ENCODE measurements at regions not wholly inside any gene's neighbourhood (a gene's known extent, or its start where the extent isn't known, plus 50 kb on each side); places are given as distances from the start of the nearest gene placed in this dataset.

- TF ChIP-seq, protein P1, sequence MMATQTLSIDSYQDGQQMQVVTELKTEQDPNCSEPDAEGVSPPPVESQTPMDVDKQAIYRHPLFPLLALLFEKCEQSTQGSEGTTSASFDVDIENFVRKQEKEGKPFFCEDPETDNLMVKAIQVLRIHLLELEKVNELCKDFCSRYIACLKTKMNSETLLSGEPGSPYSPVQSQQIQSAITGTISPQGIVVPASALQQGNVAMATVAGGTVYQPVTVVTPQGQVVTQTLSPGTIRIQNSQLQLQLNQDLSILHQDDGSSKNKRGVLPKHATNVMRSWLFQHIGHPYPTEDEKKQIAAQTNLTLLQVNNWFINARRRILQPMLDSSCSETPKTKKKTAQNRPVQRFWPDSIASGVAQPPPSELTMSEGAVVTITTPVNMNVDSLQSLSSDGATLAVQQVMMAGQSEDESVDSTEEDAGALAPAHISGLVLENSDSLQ (IDR thresholded peaks at IDR 0.05): no peak
- TF ChIP-seq ZNF384 (IDR thresholded peaks at IDR 0.05) (no peak), FOXA1 (IDR thresholded peaks at IDR 0.05) (no peak), SUZ12 (IDR thresholded peaks at IDR 0.05) (no peak), SP1 (IDR thresholded peaks at IDR 0.05) (no peak), FOXK2 (IDR thresholded peaks at IDR 0.05) (no peak), ELF4 (IDR thresholded peaks at IDR 0.05) (no peak), LEF1 (IDR thresholded peaks at IDR 0.05; ENCODE audit: borderline replicate concordance) (no peak), HDGF (IDR thresholded peaks at IDR 0.05; ENCODE audit: borderline replicate concordance) (no peak), BHLHE40 (IDR thresholded peaks at IDR 0.05; ENCODE audit: borderline replicate concordance) (no peak)
Observed at GRCh38 chr20:56730003-56730402, 100.9 kb downstream of the TFAP2C start.

All from HEK293T (cell line).